H1 (cell line): ENCODE measurements at regions not wholly inside any gene's neighbourhood (a gene's known extent, or its start where the extent isn't known, plus 50 kb on each side); places are given as distances from the start of the nearest gene placed in this dataset.

Experiments
- CTCF ChIA-PET: fragments of 300-600 bp; sonication (Branson Sonifier 250); formaldehyde crosslinking; loops from one replicate; lab custom pipeline; 2021; ENCODE audit not compliant: partially characterized antibody; lab: Charles Lee
- POLR2A ChIA-PET: fragments of 300-600 bp; sonication (Branson Sonifier 250); formaldehyde crosslinking; loops from one replicate; lab custom pipeline; 2021; ENCODE audit warnings: inconsistent platforms; ENCODE audit not compliant: partially characterized antibody; lab: Charles Lee
- DNase-seq, 2 experiments: peaks; one replicate each; pipeline versions ENCODE4 v3.0.0 to v3.0.0-alpha.2; 2010 to 2022; ENCODE audit warnings: low spot score in 2 of 2, low read depth in 1 of 2, mixed read lengths in 1 of 2
- FAIRE-seq: peaks from 2 replicates; lab custom pipeline; 2011; peaks lifted over from hg19 to GRCh38; lab: Jason Lieb, UNC
- H2AFZ ChIP-seq: 2 replicates; pipeline ENCODE4 v1.8.1; 2012; ENCODE audit warnings: low read length, inconsistent platforms
- H2AK5ac ChIP-seq: 2 replicates; pipeline ENCODE4 v1.6.1; 2013; ENCODE audit warnings: low read depth, low read length
- H2BK120ac ChIP-seq: replicated peaks from 2 replicates; pipeline ENCODE3; 2013; ENCODE audit warnings: low read depth, low read length, inconsistent platforms
- H2BK12ac ChIP-seq: 2 replicates; pipeline ENCODE4 v1.6.1; 2013; ENCODE audit warnings: low read depth, low read length
- H2BK15ac ChIP-seq: 2 replicates; pipeline ENCODE4 v1.6.1; 2013; ENCODE audit warnings: low read length
- H2BK20ac ChIP-seq: 2 replicates; pipeline ENCODE4 v1.6.1; 2013; ENCODE audit warnings: low read length
- H2BK5ac ChIP-seq: 2 replicates; pipeline ENCODE4 v1.6.1; 2013; ENCODE audit warnings: low read depth, low read length
- H3K14ac ChIP-seq: 2 replicates; pipeline ENCODE4 v1.6.1; 2013; ENCODE audit warnings: inconsistent platforms; ENCODE audit not compliant: insufficient read length
- H3K18ac ChIP-seq: 2 replicates; pipeline ENCODE4 v1.6.1; 2013; ENCODE audit warnings: low read length; ENCODE audit errors: extremely low read depth
- H3K23ac ChIP-seq: 2 replicates; pipeline ENCODE4 v1.6.1; 2013; ENCODE audit warnings: inconsistent platforms; ENCODE audit not compliant: insufficient read length
- H3K23me2 ChIP-seq: 2 replicates; pipeline ENCODE4 v1.6.1; 2013; ENCODE audit warnings: low read depth, low read length
- H3K27ac ChIP-seq: 2 replicates; pipeline ENCODE4 v1.6.1; 2011; ENCODE audit warnings: low read depth, low read length, inconsistent platforms
- H3K27me3 ChIP-seq, 4 experiments: replicated peaks in 1 of 4; 1 replicate in 1 of 4; 2 replicates in 3 of 4; pipeline versions ENCODE4 v1.6.1 to v1.8.1; 2011 to 2013; ENCODE audit warnings: low read length in 3 of 4, mild to moderate bottlenecking in 3 of 4, inconsistent platforms in 2 of 4, mixed read lengths in 2 of 4, moderate library complexity in 1 of 4; ENCODE audit not compliant: control insufficient read depth in 3 of 4, insufficient read depth in 3 of 4; ENCODE audit errors: extremely low read depth in 1 of 4
- H3K36me3 ChIP-seq, 4 experiments: 2 replicates each; pipeline versions ENCODE4 v1.6.1 to v1.8.1; 2011 to 2013; ENCODE audit warnings: mild to moderate bottlenecking in 4 of 4, low read length in 3 of 4, moderate library complexity in 2 of 4, control low read depth in 1 of 4, inconsistent platforms in 1 of 4; ENCODE audit not compliant: insufficient read depth in 4 of 4, control insufficient read depth in 2 of 4
- H3K4ac ChIP-seq: replicated peaks from 2 replicates; pipeline ENCODE3; 2013; ENCODE audit warnings: low read length, low read depth, mixed read lengths, inconsistent platforms; ENCODE audit not compliant: insufficient read length
- H3K4me1 ChIP-seq, 4 experiments: replicated peaks in 1 of 4; 1 replicate in 1 of 4; 2 replicates in 3 of 4; pipeline versions ENCODE4 v1.6.1 to v1.8.1; 2011 to 2013; ENCODE audit warnings: low read length in 3 of 4, inconsistent platforms in 2 of 4, mixed read lengths in 1 of 4; ENCODE audit not compliant: insufficient read depth in 4 of 4, control insufficient read depth in 3 of 4
- H3K4me2 ChIP-seq, 2 experiments: 2 replicates each; pipeline versions ENCODE4 v1.6.1 to v1.8.1; 2011 to 2013; ENCODE audit warnings: low read depth in 2 of 2, low read length in 2 of 2, control low read depth in 1 of 2, inconsistent platforms in 1 of 2, mild to moderate bottlenecking in 1 of 2; ENCODE audit not compliant: insufficient read depth in 1 of 2
- H3K4me3 ChIP-seq, 4 experiments: fragments of 200-600, 300-600 bp in 1 of 4; sonication (generic), shearing (Covaris generic), sonication (Bioruptor Twin) in 1 of 4; 2 replicates each; pipeline versions ENCODE4 v1.5.1 to v1.8.1; 2011 to 2016; ENCODE audit warnings: low read length in 4 of 4, low read depth in 3 of 4, control low read depth in 2 of 4, inconsistent platforms in 2 of 4, mild to moderate bottlenecking in 2 of 4, mixed read lengths in 1 of 4, moderate library complexity in 1 of 4; ENCODE audit not compliant: insufficient read depth in 2 of 4; ENCODE audit errors: extremely low read depth in 1 of 4
- H3K56ac ChIP-seq: replicated peaks from 2 replicates; pipeline ENCODE3; 2013; ENCODE audit warnings: low read depth, mild to moderate bottlenecking, mixed read lengths, low read length, inconsistent platforms; ENCODE audit not compliant: insufficient read length
- H3K79me1 ChIP-seq: 2 replicates; pipeline ENCODE4 v1.6.1; 2013; ENCODE audit warnings: low read depth, low read length, control low read depth
- H3K79me2 ChIP-seq, 2 experiments: 2 replicates each; pipeline versions ENCODE4 v1.6.1 to v1.8.1; 2012 to 2013; ENCODE audit warnings: low read length in 2 of 2, mild to moderate bottlenecking in 2 of 2, inconsistent platforms in 1 of 2; ENCODE audit not compliant: insufficient read depth in 2 of 2, control insufficient read depth in 1 of 2
- H3K9ac ChIP-seq, 4 experiments: replicated peaks in 1 of 4; 1 replicate in 1 of 4; 2 replicates in 3 of 4; pipeline versions ENCODE4 v1.6.1 to v1.8.1; 2011 to 2013; ENCODE audit warnings: low read depth in 3 of 4, low read length in 3 of 4, control low read depth in 2 of 4, mild to moderate bottlenecking in 2 of 4, moderate library complexity in 2 of 4, inconsistent platforms in 1 of 4; ENCODE audit errors: extremely low read depth in 1 of 4
- H3K9me3 ChIP-seq, 2 experiments: 2 replicates each; pipeline versions ENCODE4 v1.6.1 to v1.8.1; 2012 to 2013; ENCODE audit warnings: mild to moderate bottlenecking in 2 of 2, moderate library complexity in 2 of 2, control low read depth in 1 of 2, inconsistent platforms in 1 of 2, low read depth in 1 of 2, low read length in 1 of 2, mixed read lengths in 1 of 2; ENCODE audit not compliant: insufficient read depth in 2 of 2
- H4K20me1 ChIP-seq, 2 experiments: replicated peaks in 1 of 2; 2 replicates each; pipeline versions ENCODE3 to v1.8.1; 2011 to 2013; ENCODE audit warnings: inconsistent platforms in 2 of 2, low read length in 2 of 2, mild to moderate bottlenecking in 1 of 2; ENCODE audit not compliant: insufficient read depth in 2 of 2, control insufficient read depth in 1 of 2
- H4K5ac ChIP-seq: 2 replicates; pipeline ENCODE4 v1.6.1; 2013; ENCODE audit warnings: low read length, low read depth, mixed read lengths, inconsistent platforms; ENCODE audit not compliant: insufficient read length
- H4K8ac ChIP-seq: 2 replicates; pipeline ENCODE4 v1.8.0; 2013; ENCODE audit warnings: mild to moderate bottlenecking, moderate library complexity, low read length, inconsistent platforms; ENCODE audit not compliant: insufficient read depth; ENCODE audit errors: extremely low read depth
- H4K91ac ChIP-seq: replicated peaks from 2 replicates; pipeline ENCODE3; 2013; ENCODE audit warnings: low read length, mixed read lengths, inconsistent platforms; ENCODE audit not compliant: insufficient read length
- HDAC6 ChIP-seq: IDR thresholded peaks from one replicate; pipeline ENCODE4 v1.7.1; 2012; ENCODE audit warnings: low read depth, mild to moderate bottlenecking, inconsistent platforms, low read length, moderate library complexity
- KDM1A ChIP-seq: fragments of 200-600, 300-600 bp; sonication (generic); IDR thresholded peaks from 2 replicates; pipeline ENCODE4 v1.7.1; 2016; ENCODE audit warnings: mild to moderate bottlenecking, low read length, borderline replicate concordance
- POLR2AphosphoS5 ChIP-seq: IDR thresholded peaks from 2 replicates; pipeline ENCODE4 v1.6.1; 2011; ENCODE audit warnings: low read depth, low read length
- SIX5 ChIP-seq: IDR thresholded peaks from 2 replicates; pipeline ENCODE4 v1.6.1; 2011; ENCODE audit warnings: mild to moderate bottlenecking, low read depth, low read length
- WGBS, 2 experiments: shearing (Covaris generic) in 1 of 2; methylation state at CpG; one replicate each; pipeline versions ENCODE4 v1.1.6 to v1.1.7; 2013 to 2015; ENCODE audit warnings: low lambda C conversion rate in 2 of 2, mixed read lengths in 2 of 2, inconsistent platforms in 1 of 2, low coverage in 1 of 2, missing lambda C conversion rate in 1 of 2; ENCODE audit not compliant: insufficient replicate concordance in 2 of 2, insufficient coverage in 1 of 2, insufficient read length in 1 of 2; ENCODE audit errors: extremely low coverage in 1 of 2, missing lambda C conversion rate in 1 of 2; 5-methylcytosine and 5-hydroxymethylcytosine counted together

DNA sequence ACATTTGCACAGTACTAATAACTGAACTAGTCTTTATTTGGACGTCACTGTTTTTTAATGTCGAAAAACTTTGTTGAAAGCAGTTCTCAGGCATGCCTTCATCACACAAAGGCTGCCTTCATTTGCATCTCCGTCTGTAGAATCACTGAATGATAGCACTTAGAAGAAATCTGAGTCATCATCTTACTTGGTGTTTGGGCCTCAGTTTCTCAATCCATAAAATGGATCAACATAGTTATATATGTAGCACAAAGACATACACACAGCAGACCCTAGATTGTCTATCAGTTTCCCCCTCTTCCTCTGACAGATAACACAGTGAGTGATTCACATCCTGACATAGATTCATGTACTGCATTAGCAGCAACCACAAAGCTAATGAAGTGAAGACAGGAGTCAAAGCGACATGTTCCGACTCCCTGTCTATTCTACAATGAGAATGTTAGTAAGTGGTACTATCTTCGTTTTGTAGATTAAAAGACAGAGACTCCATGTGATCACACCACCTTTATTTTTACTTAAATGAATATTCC, 80.4 kb upstream of the PDE10A start:
- H2AK5ac ChIP-seq, result no peak overlapping the region
- H3K14ac ChIP-seq, result no peak overlapping the region
- H3K18ac ChIP-seq, result no peak overlapping the region
- FAIRE-seq, result no peak
- 87% methylated on average over 6 of the region's 6 CpGs; no CpG with 5 or more reads in 1 of the 2 experiments for WGBS, 2 experiments
- H3K4ac ChIP-seq, result no peak overlapping the region
- no peak overlapping the region for H2BK15ac ChIP-seq
- POLR2A ChIA-PET, result no interaction called here
- H3K56ac ChIP-seq, result no peak overlapping the region
- no peak overlapping the region for H3K23ac ChIP-seq
- H3K9me3 ChIP-seq, result no peaks in the 10 kb centered on the region
- no peaks in the 10 kb centered on the region for H3K79me2 ChIP-seq
- H2AFZ ChIP-seq, result no peak overlapping the region
- no peak overlapping the region for H4K91ac ChIP-seq
- no peak for TF ChIP-seq SIX5
- no peak; the same call in 1 of the 2 replicates for TF ChIP-seq KDM1A
- TF ChIP-seq HDAC6, result no peak
- TF ChIP-seq POLR2AphosphoS5, result no peak
- TF ChIP-seq, all 59 proteins: peak for 0
- no peak overlapping the region for H4K8ac ChIP-seq
- H3K79me1 ChIP-seq, result no peaks in the 10 kb centered on the region
- H2BK12ac ChIP-seq, result no peak overlapping the region
- no peak for DNase-seq
- no peak overlapping the region for H2BK20ac ChIP-seq
- H3K27me3 ChIP-seq, result no peaks in the 10 kb centered on the region
- no peaks in the 10 kb centered on the region for H3K4me1 ChIP-seq
- H3K27ac ChIP-seq, result no peak overlapping the region
- no peak overlapping the region for H4K5ac ChIP-seq
- no peaks in the 10 kb centered on the region for H3K36me3 ChIP-seq
- CTCF ChIA-PET, result interaction anchor here (1.4 kb wide), 1 partner anchor 104 kb away, joined by 4 read pairs; no protein-coding TSS in a partner anchor
- no peak overlapping the region for H2BK120ac ChIP-seq
- no peaks in the 10 kb centered on the region for H4K20me1 ChIP-seq
- H2BK5ac ChIP-seq, result no peak overlapping the region
- H3K4me2 ChIP-seq, result no peak overlapping the region
- H3K23me2 ChIP-seq, result no peaks in the 10 kb centered on the region
- no peak overlapping the region for H3K4me3 ChIP-seq
- no peak overlapping the region for H3K9ac ChIP-seq
